Uterus (tissue), 3 donors: ENCODE measurements at regions not wholly inside any gene's neighbourhood (a gene's known extent, or its start where the extent isn't known, plus 50 kb on each side); places are given as distances from the start of the nearest gene placed in this dataset.

Experiments
- DNase-seq, 2 donors: peaks; one replicate each; pipeline ENCODE4 v3.0.0-alpha.2; 2019 to 2020
- H3K27ac ChIP-seq, 2 donors: fragments of 200-600 bp; sonication (generic); 1 replicate in 1 of 2; 2 replicates in 1 of 2; pipeline ENCODE4 v1.5.1; 2016 to 2018
- H3K27me3 ChIP-seq, 2 donors: fragments of 200-600 bp; sonication (generic); one replicate each; pipeline ENCODE4 v1.5.1; 2018 to 2019; ENCODE audit warnings: control low read depth in 1 of 2
- H3K36me3 ChIP-seq, 2 donors: fragments of 200-600 bp; sonication (generic); one replicate each; pipeline ENCODE4 v1.5.1; 2019; ENCODE audit warnings: control low read depth in 1 of 2
- H3K4me1 ChIP-seq, 2 donors: fragments of 200-600 bp; sonication (generic); one replicate each; pipeline ENCODE4 v1.5.1; 2018 to 2019; ENCODE audit warnings: control low read depth in 1 of 2
- H3K4me3 ChIP-seq, 2 donors: fragments of 200-600 bp; sonication (generic); 1 replicate in 1 of 2; 2 replicates in 1 of 2; pipeline ENCODE4 v1.5.1; 2018 to 2019; ENCODE audit warnings: mild to moderate bottlenecking in 1 of 2
- H3K9me3 ChIP-seq, 2 donors: fragments of 200-600 bp; sonication (generic); one replicate each; pipeline ENCODE4 v1.5.1; 2019; ENCODE audit warnings: control low read depth in 1 of 2
- CTCF ChIP-seq, 4 experiments: fragments of 200-600 bp in 2 of 4; fragments of 450-650 bp in 2 of 4; sonication (generic) in 2 of 4; IDR thresholded peaks; one replicate each; pipeline ENCODE4 v1.5.1; 2016 to 2019; ENCODE audit warnings: antibody characterized with exemption in 4 of 4, mild to moderate bottlenecking in 2 of 4, moderate library complexity in 1 of 4
- POLR2A ChIP-seq, 2 donors: fragments of 450-650 bp; IDR thresholded peaks; one replicate each; pipeline ENCODE4 v1.6.1; 2016; ENCODE audit warnings: antibody characterized with exemption in 2 of 2, mild to moderate bottlenecking in 1 of 2, moderate library complexity in 1 of 2
- intact Hi-C: fragments of 100-400 bp; cut with DNase I; formaldehyde crosslinking; loops from one replicate; pipeline ENCODE4 v1.15.1; 2023; ENCODE audit warnings: low total_unique reads
- donor health status: DM: yes; HTN: yes; CAD: no.

- intact Hi-C loops = no loop called here
- H3K27me3 ChIP-seq = no peaks in the 10 kb centered on the region
- TF ChIP-seq POLR2A (IDR thresholded peaks at IDR 0.05) = no peak
- no peak for TF ChIP-seq CTCF (IDR thresholded peaks at IDR 0.05)
- H3K27ac ChIP-seq = no peak overlapping the region
- H3K4me3 ChIP-seq = no peak overlapping the region
- no peaks in the 10 kb centered on the region for H3K9me3 ChIP-seq
- no peak for DNase-seq
- H3K36me3 ChIP-seq = no peaks in the 10 kb centered on the region
- no peaks in the 10 kb centered on the region for H3K4me1 ChIP-seq
Measured at GRCh38 chr2:5764041-5764440, 71.9 kb downstream of the SOX11 start.

GRCh38 chr2:5766056-5766455 lies 73.9 kb downstream of the SOX11 start:
- no peak for DNase-seq
- Histone ChIP-seq H3K9me3 (no peaks in the 10 kb centered on the region), H3K4me1 (no peaks in the 10 kb centered on the region), H3K4me3 (no peak overlapping the region), H3K27ac (no peak overlapping the region), H3K27me3 (no peaks in the 10 kb centered on the region), H3K36me3 (no peaks in the 10 kb centered on the region)
- TF ChIP-seq CTCF (IDR thresholded peaks at IDR 0.05) = no peak
- TF ChIP-seq POLR2A (IDR thresholded peaks at IDR 0.05) = no peak
- intact Hi-C loops = no loop called here

GRCh38 chr2:5766561-5766960 lies 74.4 kb downstream of the SOX11 start:
- Histone ChIP-seq H3K36me3 (no peaks in the 10 kb centered on the region), H3K27ac (no peak overlapping the region), H3K27me3 (no peaks in the 10 kb centered on the region), H3K4me1 (no peaks in the 10 kb centered on the region), H3K9me3 (no peaks in the 10 kb centered on the region), H3K4me3 (no peak overlapping the region)
- TF ChIP-seq CTCF (IDR thresholded peaks at IDR 0.05) (no peak), POLR2A (IDR thresholded peaks at IDR 0.05) (no peak)
- intact Hi-C loops = no loop called here
- DNase-seq = no peak

- Histone ChIP-seq H3K27ac (no peak overlapping the region), H3K4me1 (no peaks in the 10 kb centered on the region), H3K9me3 (no peaks in the 10 kb centered on the region), H3K4me3 (no peak overlapping the region), H3K36me3 (no peaks in the 10 kb centered on the region), H3K27me3 (no peaks in the 10 kb centered on the region)
- DNase-seq = no peak
- TF ChIP-seq CTCF (IDR thresholded peaks at IDR 0.05) (no peak), POLR2A (IDR thresholded peaks at IDR 0.05) (no peak)
- intact Hi-C loops = no loop called here
Measured at GRCh38 chr2:5777131-5777535, 84.9 kb downstream of the SOX11 start.

- no peak for DNase-seq
- no peak for TF ChIP-seq POLR2A (IDR thresholded peaks at IDR 0.05)
- no peak for TF ChIP-seq CTCF (IDR thresholded peaks at IDR 0.05)
- intact Hi-C loops = no loop called here
Measured at GRCh38 chr2:5781679-5782078, 89.5 kb downstream of the SOX11 start.

More at GRCh38 chr2:5781679-5782078, 89.5 kb downstream of the SOX11 start:
- H3K4me1 ChIP-seq = no peaks in the 10 kb centered on the region
- H3K27ac ChIP-seq = no peak overlapping the region
- no peaks in the 10 kb centered on the region for H3K36me3 ChIP-seq
- H3K9me3 ChIP-seq = no peaks in the 10 kb centered on the region
- no peaks in the 10 kb centered on the region for H3K27me3 ChIP-seq
- no peak overlapping the region for H3K4me3 ChIP-seq
